ENCODE measurements at regions not wholly inside any gene's neighbourhood (a gene's known extent, or its start where the extent isn't known, plus 50 kb on each side); places are given as distances from the start of the nearest gene placed in this dataset.

DNA sequence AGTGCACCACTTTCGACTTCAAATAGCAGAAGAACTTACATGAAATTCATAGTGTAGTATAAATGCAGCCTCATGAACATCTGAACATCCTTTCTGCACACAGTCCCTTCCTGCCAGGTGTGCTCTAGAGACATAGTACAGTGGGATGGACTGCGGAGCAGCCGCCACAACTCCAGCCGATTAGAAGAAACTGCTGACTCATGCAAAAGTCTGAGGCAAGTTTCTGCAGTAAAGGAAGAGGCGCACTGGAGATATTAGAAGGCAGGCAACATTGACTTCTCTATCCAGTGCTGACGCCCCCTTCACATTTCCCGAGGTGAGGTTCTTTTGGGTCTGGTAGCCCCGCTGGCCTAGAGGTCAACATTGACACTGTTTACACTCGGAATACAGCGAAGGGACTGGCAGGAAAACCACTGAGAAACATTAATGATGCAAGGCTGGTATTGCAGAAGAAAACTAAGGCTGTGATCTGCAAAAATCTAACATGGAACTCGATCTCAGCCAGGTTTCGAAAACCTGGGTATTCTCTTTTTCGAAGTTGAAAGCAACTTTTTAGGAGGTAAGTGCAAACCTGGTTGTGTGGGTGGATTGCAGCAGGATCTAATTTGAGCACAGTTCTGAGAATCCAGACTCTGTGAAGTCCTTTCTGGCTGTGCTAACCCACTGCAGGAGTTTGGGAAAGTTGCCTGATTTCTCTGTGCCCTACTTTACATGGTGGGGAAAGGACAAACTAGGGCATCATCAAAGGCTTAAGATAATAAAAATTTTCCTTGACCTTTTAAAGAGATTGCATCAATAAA, 90.7 kb downstream of the CDC7 start:
- Histone ChIP-seq H3K4me1 (no peaks in the 10 kb centered on the region), H3K27me3 (peaks cover 0 to 9% of the 10 kb centered on the region in 2 donors), H3K4me3 (no peak overlapping the region), H3K9me3 (no peaks in the 10 kb centered on the region), H3K27ac (no peak overlapping the region), H3K36me3 (no peaks in the 10 kb centered on the region)
- no peak for DNase-seq
- intact Hi-C loops (cut with DNase I; ENCODE audit: low total_unique reads), result no loop called here
- TF ChIP-seq, protein P1, sequence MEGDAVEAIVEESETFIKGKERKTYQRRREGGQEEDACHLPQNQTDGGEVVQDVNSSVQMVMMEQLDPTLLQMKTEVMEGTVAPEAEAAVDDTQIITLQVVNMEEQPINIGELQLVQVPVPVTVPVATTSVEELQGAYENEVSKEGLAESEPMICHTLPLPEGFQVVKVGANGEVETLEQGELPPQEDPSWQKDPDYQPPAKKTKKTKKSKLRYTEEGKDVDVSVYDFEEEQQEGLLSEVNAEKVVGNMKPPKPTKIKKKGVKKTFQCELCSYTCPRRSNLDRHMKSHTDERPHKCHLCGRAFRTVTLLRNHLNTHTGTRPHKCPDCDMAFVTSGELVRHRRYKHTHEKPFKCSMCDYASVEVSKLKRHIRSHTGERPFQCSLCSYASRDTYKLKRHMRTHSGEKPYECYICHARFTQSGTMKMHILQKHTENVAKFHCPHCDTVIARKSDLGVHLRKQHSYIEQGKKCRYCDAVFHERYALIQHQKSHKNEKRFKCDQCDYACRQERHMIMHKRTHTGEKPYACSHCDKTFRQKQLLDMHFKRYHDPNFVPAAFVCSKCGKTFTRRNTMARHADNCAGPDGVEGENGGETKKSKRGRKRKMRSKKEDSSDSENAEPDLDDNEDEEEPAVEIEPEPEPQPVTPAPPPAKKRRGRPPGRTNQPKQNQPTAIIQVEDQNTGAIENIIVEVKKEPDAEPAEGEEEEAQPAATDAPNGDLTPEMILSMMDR (IDR thresholded peaks at IDR 0.05), result no peak

DNA sequence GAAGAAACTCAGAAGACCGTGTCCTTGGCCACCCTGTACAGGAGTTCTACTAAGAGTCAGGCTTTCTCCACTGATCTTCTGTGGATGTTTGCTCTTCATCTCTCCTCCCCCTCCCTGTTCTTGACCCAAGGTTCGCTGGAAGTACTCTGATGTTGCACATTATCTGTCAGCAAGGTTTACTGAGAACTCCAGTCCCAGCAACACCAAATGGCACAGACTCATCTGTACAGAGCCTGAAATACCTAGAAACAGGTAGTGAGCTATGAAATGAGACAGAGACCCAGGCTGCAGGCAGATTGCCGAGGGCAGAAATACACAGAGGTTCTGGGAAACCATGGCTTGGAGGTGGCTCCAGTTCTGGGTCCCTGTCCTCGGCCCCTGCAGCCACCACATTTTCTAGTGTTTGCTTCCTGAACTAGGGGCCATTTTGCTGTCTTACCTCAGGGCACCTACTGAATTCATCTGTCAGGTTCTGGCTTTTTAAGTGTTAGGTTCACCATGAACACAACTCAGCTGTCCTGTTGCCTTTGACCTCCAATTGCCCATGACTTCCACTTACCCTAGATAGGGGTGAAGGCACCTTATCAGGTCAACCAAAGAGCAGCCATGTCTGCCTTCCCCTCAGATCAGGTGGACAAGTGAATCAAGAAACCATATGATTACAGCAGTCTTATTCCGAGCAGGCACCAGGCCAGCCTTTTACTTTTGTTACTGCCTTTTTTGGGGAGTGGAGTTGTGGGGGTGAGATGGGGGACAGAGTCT, 92.2 kb downstream of the CDC7 start:
- H3K27ac ChIP-seq, result no peak overlapping the region

DNA sequence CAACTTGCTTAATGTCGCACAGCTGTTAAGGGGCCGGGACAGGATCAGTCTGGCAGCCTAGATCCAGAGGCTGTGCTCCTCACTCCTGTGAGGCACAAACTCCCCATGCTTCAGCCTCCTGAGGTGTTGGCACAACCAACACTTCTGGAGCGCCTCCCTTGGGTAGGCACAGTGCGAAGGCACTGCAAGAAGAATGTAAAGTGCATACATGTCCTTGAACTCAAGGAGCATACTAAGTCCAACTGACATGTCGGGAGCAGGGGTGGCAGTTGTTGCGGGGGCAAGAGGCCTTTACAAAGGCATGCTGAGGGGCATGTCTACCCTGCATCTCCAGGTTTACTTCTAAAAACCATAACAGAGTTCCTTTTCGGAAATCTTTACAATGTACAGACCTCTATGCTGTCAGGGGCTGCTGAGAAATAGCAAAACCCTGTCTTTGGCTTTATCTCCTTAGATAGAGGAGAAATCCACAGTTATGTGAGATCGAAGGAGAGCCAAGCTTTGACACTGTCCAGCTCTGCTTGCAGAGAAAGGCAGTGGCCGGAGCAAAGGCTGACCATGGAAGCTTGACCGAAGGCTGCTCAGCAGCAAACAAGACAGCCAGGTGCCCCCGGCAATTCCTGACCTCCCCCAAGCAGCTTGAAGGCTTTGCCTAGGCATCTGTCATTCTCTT, 93.9 kb downstream of the CDC7 start:
- no peaks in the 10 kb centered on the region for H3K9me3 ChIP-seq
- no peaks in the 10 kb centered on the region for H3K36me3 ChIP-seq
- no peak overlapping the region for H3K27ac ChIP-seq
- TF ChIP-seq, protein P1 (IDR thresholded peaks at IDR 0.05), result no peak
- intact Hi-C loops (cut with DNase I; ENCODE audit: low total_unique reads), result no loop called here
- H3K27me3 ChIP-seq, result peaks cover 0 to 9% of the 10 kb centered on the region in 2 donors
- H3K4me1 ChIP-seq, result no peaks in the 10 kb centered on the region
- no peak overlapping the region for H3K4me3 ChIP-seq
- no peak for DNase-seq

More for the DNA sequence above, 92.2 kb downstream of the CDC7 start:
- intact Hi-C loops (cut with DNase I; ENCODE audit: low total_unique reads), result no loop called here
- H3K36me3 ChIP-seq, result no peaks in the 10 kb centered on the region
- no peak for DNase-seq
- no peak overlapping the region for H3K4me3 ChIP-seq
- no peaks in the 10 kb centered on the region for H3K9me3 ChIP-seq
- TF ChIP-seq, protein P1 (IDR thresholded peaks at IDR 0.05), result no peak
- no peaks in the 10 kb centered on the region for H3K4me1 ChIP-seq
- H3K27me3 ChIP-seq, result peaks cover 0 to 9% of the 10 kb centered on the region in 2 donors

DNA sequence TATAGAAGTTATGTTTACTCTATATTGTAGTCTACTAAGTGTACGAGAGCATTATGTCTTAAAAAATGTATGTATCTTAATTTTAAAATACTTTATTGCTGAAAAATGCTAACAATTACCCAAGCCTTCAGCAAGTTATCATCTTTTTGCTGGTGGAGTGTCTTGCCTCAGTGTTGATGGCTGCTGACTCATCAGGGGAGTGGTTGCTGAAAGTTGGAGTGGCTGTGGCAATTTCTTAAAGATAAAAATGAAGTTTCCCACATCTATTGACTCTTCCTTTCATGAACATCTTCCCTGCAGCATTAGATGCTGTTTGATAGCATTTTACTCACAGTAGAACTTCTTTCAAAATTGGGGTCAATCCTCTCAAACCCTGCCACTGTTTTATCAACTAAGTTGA, 95.8 kb downstream of the CDC7 start:
- Histone ChIP-seq H3K27ac (no peak overlapping the region), H3K9me3 (no peaks in the 10 kb centered on the region), H3K27me3 (peaks cover 0 to 9% of the 10 kb centered on the region in 2 donors), H3K4me3 (no peak overlapping the region), H3K36me3 (no peaks in the 10 kb centered on the region), H3K4me1 (no peaks in the 10 kb centered on the region)
- no peak for DNase-seq
- TF ChIP-seq, protein P1 (IDR thresholded peaks at IDR 0.05), result no peak
- intact Hi-C loops (cut with DNase I; ENCODE audit: low total_unique reads), result no loop called here

DNA sequence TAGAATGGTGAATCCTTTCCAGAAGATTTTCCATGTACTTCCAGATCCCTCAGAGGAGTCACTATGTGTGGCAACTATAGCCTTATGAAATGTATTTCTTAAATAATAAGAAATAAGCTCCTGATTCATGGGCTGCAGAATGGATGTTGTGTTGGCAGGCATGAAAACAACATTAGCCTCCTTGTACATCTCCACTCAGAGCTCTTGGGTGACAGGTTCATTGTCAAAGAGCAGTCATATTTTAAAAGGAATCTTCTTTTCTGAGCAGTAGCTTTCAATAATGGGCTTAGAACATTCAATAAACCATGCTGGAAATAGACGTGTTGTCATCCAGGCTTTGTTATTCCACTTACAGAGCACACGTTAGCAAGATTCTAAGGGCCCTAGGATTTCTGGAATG, 96.6 kb downstream of the CDC7 start:
- Histone ChIP-seq H3K36me3 (no peaks in the 10 kb centered on the region), H3K4me1 (no peaks in the 10 kb centered on the region), H3K27me3 (peaks cover 0 to 8% of the 10 kb centered on the region in 2 donors), H3K9me3 (no peaks in the 10 kb centered on the region), H3K4me3 (no peak overlapping the region), H3K27ac (no peak overlapping the region)
- TF ChIP-seq, protein P1 (IDR thresholded peaks at IDR 0.05), result no peak
- intact Hi-C loops (cut with DNase I; ENCODE audit: low total_unique reads), result no loop called here
- no peak for DNase-seq

All from tibial artery (tissue), 4 donors.